Mammary epithelial cell (primary cell): ENCODE measurements at regions not wholly inside any gene's neighbourhood (a gene's known extent, or its start where the extent isn't known, plus 50 kb on each side); places are given as distances from the start of the nearest gene placed in this dataset.

Experiments used
- EZH2 ChIP-seq: IDR thresholded peaks from 2 replicates; pipeline ENCODE4 v1.6.1; 2012; ENCODE audit warnings: low read length, inconsistent platforms, borderline replicate concordance
- TF ChIP-seq, protein P1 (sequence below), 2 donors: IDR thresholded peaks in 1 of 2; conservative IDR thresholded peaks in 1 of 2; 2 replicates each; pipeline ENCODE4 v1.5.1; 2011 to 2012; ENCODE audit warnings: inconsistent platforms in 2 of 2, low read length in 2 of 2, mild to moderate bottlenecking in 2 of 2, control low read depth in 1 of 2, low read depth in 1 of 2; ENCODE audit not compliant: insufficient read depth in 1 of 2; ENCODE audit errors: extremely low read depth in 1 of 2

GRCh38 chrX:16251782-16252181, 84.5 kb downstream of the MAGEB17 start:
- TF ChIP-seq, protein P1, sequence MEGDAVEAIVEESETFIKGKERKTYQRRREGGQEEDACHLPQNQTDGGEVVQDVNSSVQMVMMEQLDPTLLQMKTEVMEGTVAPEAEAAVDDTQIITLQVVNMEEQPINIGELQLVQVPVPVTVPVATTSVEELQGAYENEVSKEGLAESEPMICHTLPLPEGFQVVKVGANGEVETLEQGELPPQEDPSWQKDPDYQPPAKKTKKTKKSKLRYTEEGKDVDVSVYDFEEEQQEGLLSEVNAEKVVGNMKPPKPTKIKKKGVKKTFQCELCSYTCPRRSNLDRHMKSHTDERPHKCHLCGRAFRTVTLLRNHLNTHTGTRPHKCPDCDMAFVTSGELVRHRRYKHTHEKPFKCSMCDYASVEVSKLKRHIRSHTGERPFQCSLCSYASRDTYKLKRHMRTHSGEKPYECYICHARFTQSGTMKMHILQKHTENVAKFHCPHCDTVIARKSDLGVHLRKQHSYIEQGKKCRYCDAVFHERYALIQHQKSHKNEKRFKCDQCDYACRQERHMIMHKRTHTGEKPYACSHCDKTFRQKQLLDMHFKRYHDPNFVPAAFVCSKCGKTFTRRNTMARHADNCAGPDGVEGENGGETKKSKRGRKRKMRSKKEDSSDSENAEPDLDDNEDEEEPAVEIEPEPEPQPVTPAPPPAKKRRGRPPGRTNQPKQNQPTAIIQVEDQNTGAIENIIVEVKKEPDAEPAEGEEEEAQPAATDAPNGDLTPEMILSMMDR (conservative IDR thresholded peaks at IDR 0.05 in 1 of 2, IDR thresholded peaks at IDR 0.05 in 1 of 2; ENCODE audit: extremely low read depth in 1 of 2, insufficient read depth in 1 of 2, low read depth in 1 of 2, low read length in 2 of 2) = no peak
- TF ChIP-seq EZH2 = no peak
